ENCODE measurements at regions not wholly inside any gene's neighbourhood (a gene's known extent, or its start where the extent isn't known, plus 50 kb on each side); places are given as distances from the start of the nearest gene placed in this dataset.

- DNase-seq (no peak), ATAC-seq (no peak)
- Histone ChIP-seq H3K27me3 (no peaks in the 10 kb centered on the region), H3K4me1 (no peaks in the 10 kb centered on the region), H3K4me3 (no peak overlapping the region), H3K36me3 (no peaks in the 10 kb centered on the region), H3K9me3 (no peaks in the 10 kb centered on the region), H3K27ac (no peak overlapping the region)
- intact Hi-C loops (cut with DNase I): no loop called here
- no peak for TF ChIP-seq CTCF (IDR thresholded peaks at IDR 0.05)
Observed at GRCh38 chr9:25282946-25283345, 395.3 kb downstream of the TUSC1 start.

- TF ChIP-seq CTCF (IDR thresholded peaks at IDR 0.05): no peak
- no peaks in the 10 kb centered on the region for H3K27me3 ChIP-seq
- H3K9me3 ChIP-seq: no peaks in the 10 kb centered on the region
- H3K4me1 ChIP-seq: no peaks in the 10 kb centered on the region
- no peak for ATAC-seq
- intact Hi-C loops (cut with DNase I): no loop called here
- no peak overlapping the region for H3K4me3 ChIP-seq
- DNase-seq: no peak
- no peak overlapping the region for H3K27ac ChIP-seq
- H3K36me3 ChIP-seq: no peaks in the 10 kb centered on the region
Observed at GRCh38 chr9:25261445-25261844, 416.8 kb downstream of the TUSC1 start.

GRCh38 chr9:25260046-25260445 is 418.2 kb downstream of the TUSC1 start:
- DNase-seq: no peak
- no peaks in the 10 kb centered on the region for H3K27me3 ChIP-seq
- no peak overlapping the region for H3K4me3 ChIP-seq
- no peaks in the 10 kb centered on the region for H3K36me3 ChIP-seq
- H3K27ac ChIP-seq: no peak overlapping the region
- no peak for ATAC-seq
- no peaks in the 10 kb centered on the region for H3K4me1 ChIP-seq
- no peak for TF ChIP-seq CTCF (IDR thresholded peaks at IDR 0.05)
- H3K9me3 ChIP-seq: no peaks in the 10 kb centered on the region
- intact Hi-C loops (cut with DNase I): no loop called here

- ATAC-seq (peak; percentile 54), DNase-seq (no peak)
- intact Hi-C loops (cut with DNase I): no loop called here
- H3K27me3 ChIP-seq: no peaks in the 10 kb centered on the region
- no peaks in the 10 kb centered on the region for H3K36me3 ChIP-seq
- no peaks in the 10 kb centered on the region for H3K4me1 ChIP-seq
- TF ChIP-seq CTCF (IDR thresholded peaks at IDR 0.05): no peak
- H3K4me3 ChIP-seq: no peak overlapping the region
- H3K9me3 ChIP-seq: no peaks in the 10 kb centered on the region
- no peak overlapping the region for H3K27ac ChIP-seq
Observed at GRCh38 chr9:25255216-25255615, 423.0 kb downstream of the TUSC1 start.

GRCh38 chr9:25254051-25254450 is 424.2 kb downstream of the TUSC1 start:
- no peaks in the 10 kb centered on the region for H3K27me3 ChIP-seq
- no peaks in the 10 kb centered on the region for H3K36me3 ChIP-seq
- H3K4me1 ChIP-seq: no peaks in the 10 kb centered on the region
- DNase-seq (no peak), ATAC-seq (no peak)
- H3K4me3 ChIP-seq: no peak overlapping the region
- intact Hi-C loops (cut with DNase I): no loop called here
- TF ChIP-seq CTCF (IDR thresholded peaks at IDR 0.05): no peak
- H3K27ac ChIP-seq: no peak overlapping the region
- H3K9me3 ChIP-seq: no peaks in the 10 kb centered on the region

GRCh38 chr9:25241421-25241820 is 436.8 kb downstream of the TUSC1 start:
- Histone ChIP-seq H3K27ac (no peak overlapping the region), H3K36me3 (no peaks in the 10 kb centered on the region), H3K9me3 (no peaks in the 10 kb centered on the region), H3K27me3 (no peaks in the 10 kb centered on the region), H3K4me3 (no peak overlapping the region), H3K4me1 (no peaks in the 10 kb centered on the region)
- DNase-seq (no peak), ATAC-seq (no peak)
- no peak for TF ChIP-seq CTCF (IDR thresholded peaks at IDR 0.05)
- intact Hi-C loops (cut with DNase I): no loop called here

Measured in upper lobe of right lung (tissue), 1 donor.